Panc1 (cell line): ENCODE measurements at regions not wholly inside any gene's neighbourhood (a gene's known extent, or its start where the extent isn't known, plus 50 kb on each side); places are given as distances from the start of the nearest gene placed in this dataset.

Source experiments
- ATAC-seq: fragments of 200-7000 bp; cut with Tn5 transposase; 2 replicates; pipeline ENCODE4 v1.9.1; 2020; ENCODE audit warnings: mild to moderate bottlenecking, moderate library complexity
- BruUV-seq: library from RNA; stranded (reverse); fragments of 400-500 nt; replicated peaks from 2 replicates; lab custom pipeline; 2021; lab: Mats Ljungman, UMichigan
- CTCF ChIA-PET: fragments of 300-600 bp; sonication (Branson Sonifier 250); formaldehyde crosslinking; loops from one replicate; lab custom pipeline; 2022; ENCODE audit warnings: antibody characterized with exemption; lab: Charles Lee
- POLR2A ChIA-PET: fragments of 300-600 bp; sonication (Branson Sonifier 250); formaldehyde crosslinking; loops from one replicate; lab custom pipeline; 2022; ENCODE audit warnings: antibody characterized with exemption; lab: Charles Lee
- DNase-seq: peaks from one replicate; pipeline ENCODE4 v3.0.0-alpha.2; 2010; ENCODE audit warnings: low read depth, low spot score
- H3K27ac ChIP-seq: 2 replicates; pipeline ENCODE4 v1.5.1; 2011; ENCODE audit warnings: mild to moderate bottlenecking, low read length, inconsistent platforms
- H3K27me3 ChIP-seq: fragments of 200-500 bp; sonication (Bioruptor generic); 2 replicates; pipeline ENCODE4 v1.6.0; 2014; ENCODE audit warnings: low read length, inconsistent platforms; ENCODE audit not compliant: control insufficient read depth, insufficient read depth
- H3K36me3 ChIP-seq: fragments of 200-500 bp; sonication (Bioruptor generic); 2 replicates; pipeline ENCODE4 v1.5.1; 2014; ENCODE audit warnings: inconsistent platforms, mild to moderate bottlenecking, low read length, moderate library complexity; ENCODE audit not compliant: control insufficient read depth, insufficient read depth
- H3K4me1 ChIP-seq: 2 replicates; pipeline ENCODE4 v1.5.1; 2011; ENCODE audit warnings: inconsistent platforms, mild to moderate bottlenecking, low read length, moderate library complexity; ENCODE audit not compliant: control insufficient read depth, insufficient read depth
- H3K4me3 ChIP-seq, 2 experiments: 2 replicates each; pipeline ENCODE4 v1.5.1; 2011 to 2012; ENCODE audit warnings: low read depth in 2 of 2, low read length in 2 of 2, mild to moderate bottlenecking in 2 of 2, inconsistent platforms in 1 of 2, moderate library complexity in 1 of 2
- H3K9me3 ChIP-seq: fragments of 200-500 bp; sonication (Bioruptor generic); 2 replicates; pipeline ENCODE4 v1.5.1; 2014; ENCODE audit warnings: low read depth, mild to moderate bottlenecking, inconsistent platforms, low read length, moderate library complexity; ENCODE audit not compliant: control insufficient read depth, insufficient read depth
- POLR2AphosphoS5 ChIP-seq: IDR thresholded peaks from 2 replicates; pipeline ENCODE4 v1.6.1; 2012; ENCODE audit warnings: mild to moderate bottlenecking, low read depth, low read length, moderate library complexity
- SIN3A ChIP-seq: IDR thresholded peaks from 2 replicates; pipeline ENCODE4 v1.6.1; 2012; ENCODE audit warnings: low read depth, mild to moderate bottlenecking, low read length, moderate library complexity, borderline replicate concordance; ENCODE audit not compliant: insufficient read depth
- TCF7L2 ChIP-seq: IDR thresholded peaks from 2 replicates; pipeline ENCODE4 v1.6.1; 2011; ENCODE audit warnings: mild to moderate bottlenecking, low read depth, low read length, inconsistent platforms
- in situ Hi-C: cut with HindIII; loops from 2 replicates; pipeline ENCODE4 v1.10.0; 2016; ENCODE audit warnings: low sequenced_read_pairs, low pct_unique_long_range_greater_than_20kb
- intact Hi-C: fragments of 100-400 bp; cut with micrococcal nuclease; formaldehyde crosslinking; loops from one replicate; pipeline ENCODE4 v1.10.0; 2022; ENCODE audit not compliant: unreplicated experiment
- TF ChIP-seq, protein P1 (sequence below), 2 experiments: IDR thresholded peaks; 2 replicates each; pipeline ENCODE4 v1.6.1; 2011 to 2012; ENCODE audit warnings: low read depth in 2 of 2, control low read depth in 1 of 2, low read length in 1 of 2, mild to moderate bottlenecking in 1 of 2, moderate library complexity in 1 of 2; ENCODE audit not compliant: insufficient read depth in 1 of 2
- TF ChIP-seq, protein P2 (sequence below): fragments of 450-650 bp; IDR thresholded peaks from 2 replicates; pipeline ENCODE4 v1.5.1; 2017; ENCODE audit warnings: mild to moderate bottlenecking

DNA sequence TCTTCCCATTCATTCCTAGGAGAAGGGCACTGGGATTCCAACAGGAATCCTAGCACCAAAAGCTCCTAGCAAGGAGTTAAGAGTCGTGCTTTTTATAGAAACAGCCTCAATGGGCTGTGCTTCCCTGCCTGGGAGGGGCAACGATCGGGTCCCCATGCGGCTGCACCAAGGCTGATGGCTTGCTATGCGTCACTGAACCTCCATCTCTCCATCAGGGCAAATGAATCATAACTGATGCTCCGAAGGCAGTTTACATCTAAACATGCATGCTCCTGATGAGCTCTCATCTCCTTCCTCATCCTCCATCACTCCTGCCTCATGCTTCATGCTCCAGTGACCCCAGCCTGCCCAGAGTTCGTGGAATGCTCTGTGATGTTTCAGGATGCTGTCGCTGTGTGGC is 270.5 kb downstream of the FOXL1 start:
- BruUV-seq, result no TSS peak
- Histone ChIP-seq H3K4me1 (no peaks in the 10 kb centered on the region), H3K27ac (no peak overlapping the region), H3K4me3 (no peak overlapping the region), H3K36me3 (no peaks in the 10 kb centered on the region), H3K27me3 (no peaks in the 10 kb centered on the region), H3K9me3 (no peaks in the 10 kb centered on the region)
- no peak for TF ChIP-seq SIN3A
- TF ChIP-seq TCF7L2, result no peak
- TF ChIP-seq, protein P1, sequence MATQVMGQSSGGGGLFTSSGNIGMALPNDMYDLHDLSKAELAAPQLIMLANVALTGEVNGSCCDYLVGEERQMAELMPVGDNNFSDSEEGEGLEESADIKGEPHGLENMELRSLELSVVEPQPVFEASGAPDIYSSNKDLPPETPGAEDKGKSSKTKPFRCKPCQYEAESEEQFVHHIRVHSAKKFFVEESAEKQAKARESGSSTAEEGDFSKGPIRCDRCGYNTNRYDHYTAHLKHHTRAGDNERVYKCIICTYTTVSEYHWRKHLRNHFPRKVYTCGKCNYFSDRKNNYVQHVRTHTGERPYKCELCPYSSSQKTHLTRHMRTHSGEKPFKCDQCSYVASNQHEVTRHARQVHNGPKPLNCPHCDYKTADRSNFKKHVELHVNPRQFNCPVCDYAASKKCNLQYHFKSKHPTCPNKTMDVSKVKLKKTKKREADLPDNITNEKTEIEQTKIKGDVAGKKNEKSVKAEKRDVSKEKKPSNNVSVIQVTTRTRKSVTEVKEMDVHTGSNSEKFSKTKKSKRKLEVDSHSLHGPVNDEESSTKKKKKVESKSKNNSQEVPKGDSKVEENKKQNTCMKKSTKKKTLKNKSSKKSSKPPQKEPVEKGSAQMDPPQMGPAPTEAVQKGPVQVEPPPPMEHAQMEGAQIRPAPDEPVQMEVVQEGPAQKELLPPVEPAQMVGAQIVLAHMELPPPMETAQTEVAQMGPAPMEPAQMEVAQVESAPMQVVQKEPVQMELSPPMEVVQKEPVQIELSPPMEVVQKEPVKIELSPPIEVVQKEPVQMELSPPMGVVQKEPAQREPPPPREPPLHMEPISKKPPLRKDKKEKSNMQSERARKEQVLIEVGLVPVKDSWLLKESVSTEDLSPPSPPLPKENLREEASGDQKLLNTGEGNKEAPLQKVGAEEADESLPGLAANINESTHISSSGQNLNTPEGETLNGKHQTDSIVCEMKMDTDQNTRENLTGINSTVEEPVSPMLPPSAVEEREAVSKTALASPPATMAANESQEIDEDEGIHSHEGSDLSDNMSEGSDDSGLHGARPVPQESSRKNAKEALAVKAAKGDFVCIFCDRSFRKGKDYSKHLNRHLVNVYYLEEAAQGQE (IDR thresholded peaks at IDR 0.05; ENCODE audit: insufficient read depth in 1 of 2, low read depth in 2 of 2, low read length in 1 of 2), result no peak
- no peak for TF ChIP-seq POLR2AphosphoS5
- TF ChIP-seq, protein P2, sequence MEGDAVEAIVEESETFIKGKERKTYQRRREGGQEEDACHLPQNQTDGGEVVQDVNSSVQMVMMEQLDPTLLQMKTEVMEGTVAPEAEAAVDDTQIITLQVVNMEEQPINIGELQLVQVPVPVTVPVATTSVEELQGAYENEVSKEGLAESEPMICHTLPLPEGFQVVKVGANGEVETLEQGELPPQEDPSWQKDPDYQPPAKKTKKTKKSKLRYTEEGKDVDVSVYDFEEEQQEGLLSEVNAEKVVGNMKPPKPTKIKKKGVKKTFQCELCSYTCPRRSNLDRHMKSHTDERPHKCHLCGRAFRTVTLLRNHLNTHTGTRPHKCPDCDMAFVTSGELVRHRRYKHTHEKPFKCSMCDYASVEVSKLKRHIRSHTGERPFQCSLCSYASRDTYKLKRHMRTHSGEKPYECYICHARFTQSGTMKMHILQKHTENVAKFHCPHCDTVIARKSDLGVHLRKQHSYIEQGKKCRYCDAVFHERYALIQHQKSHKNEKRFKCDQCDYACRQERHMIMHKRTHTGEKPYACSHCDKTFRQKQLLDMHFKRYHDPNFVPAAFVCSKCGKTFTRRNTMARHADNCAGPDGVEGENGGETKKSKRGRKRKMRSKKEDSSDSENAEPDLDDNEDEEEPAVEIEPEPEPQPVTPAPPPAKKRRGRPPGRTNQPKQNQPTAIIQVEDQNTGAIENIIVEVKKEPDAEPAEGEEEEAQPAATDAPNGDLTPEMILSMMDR, result no peak
- ATAC-seq (no peak), DNase-seq (no peak)
- in situ Hi-C loops (no loop called here), intact Hi-C loops (no loop called here)
- ChIA-PET POLR2A (no interaction called here), CTCF (no interaction called here)

DNA sequence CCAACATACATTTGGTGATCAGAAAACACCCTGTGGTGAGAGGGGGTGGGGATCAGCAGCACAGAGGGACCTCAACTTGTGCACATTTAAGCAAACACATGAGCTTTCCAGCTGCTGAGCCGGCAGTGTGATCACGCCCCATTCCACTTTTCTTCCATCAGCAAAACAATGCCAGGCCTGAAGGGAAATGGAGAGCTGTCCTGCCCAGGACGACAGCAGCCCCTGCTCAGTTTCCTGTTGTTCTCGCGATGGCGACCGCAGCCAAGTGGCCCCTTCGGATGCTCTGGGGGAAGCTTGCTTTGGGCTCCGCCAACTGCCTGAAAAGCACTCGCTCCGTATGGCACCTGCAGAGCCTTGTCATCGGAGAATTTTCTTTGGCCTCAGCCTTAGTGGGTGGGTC is 272.3 kb downstream of the FOXL1 start:
- Histone ChIP-seq H3K27me3 (no peaks in the 10 kb centered on the region), H3K36me3 (no peaks in the 10 kb centered on the region), H3K27ac (no peak overlapping the region), H3K9me3 (no peaks in the 10 kb centered on the region), H3K4me3 (no peak overlapping the region), H3K4me1 (no peaks in the 10 kb centered on the region)
- ChIA-PET POLR2A (no interaction called here), CTCF (no interaction called here)
- in situ Hi-C loops (no loop called here), intact Hi-C loops (no loop called here)
- DNase-seq (no peak), ATAC-seq (no peak)
- BruUV-seq, result no TSS peak
- TF ChIP-seq, protein P1 (IDR thresholded peaks at IDR 0.05; ENCODE audit: insufficient read depth in 1 of 2, low read depth in 2 of 2, low read length in 1 of 2), result no peak
- TF ChIP-seq, protein P2, result no peak
- TF ChIP-seq SIN3A (no peak), POLR2AphosphoS5 (no peak), TCF7L2 (no peak)
